ENCODE measurements at regions not wholly inside any gene's neighbourhood (a gene's known extent, or its start where the extent isn't known, plus 50 kb on each side); places are given as distances from the start of the nearest gene placed in this dataset.
A peak's percentile ranks its signal among the peaks of the same experiment; 100 is the strongest.

DNA sequence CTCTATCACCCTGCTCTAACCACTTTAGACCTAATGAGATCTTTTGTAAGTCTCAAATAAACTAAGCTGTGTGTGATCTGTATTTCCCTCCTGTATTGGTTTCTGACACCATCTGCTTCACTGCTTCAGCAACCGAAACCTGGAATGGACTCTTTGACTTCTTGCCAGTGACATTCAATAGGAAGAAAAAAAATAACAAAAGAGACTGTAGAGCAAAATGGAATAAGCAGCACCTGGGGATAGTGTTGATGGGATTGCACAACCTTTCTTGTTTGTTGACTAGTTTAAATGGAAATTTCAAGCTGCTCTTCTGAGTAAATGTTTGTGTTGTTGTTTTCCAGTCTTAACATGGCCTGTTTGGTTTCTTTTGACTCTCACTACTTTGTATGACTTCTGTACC, 888.6 kb upstream of the SEL1L start:
- DNase-seq = no peak

DNA sequence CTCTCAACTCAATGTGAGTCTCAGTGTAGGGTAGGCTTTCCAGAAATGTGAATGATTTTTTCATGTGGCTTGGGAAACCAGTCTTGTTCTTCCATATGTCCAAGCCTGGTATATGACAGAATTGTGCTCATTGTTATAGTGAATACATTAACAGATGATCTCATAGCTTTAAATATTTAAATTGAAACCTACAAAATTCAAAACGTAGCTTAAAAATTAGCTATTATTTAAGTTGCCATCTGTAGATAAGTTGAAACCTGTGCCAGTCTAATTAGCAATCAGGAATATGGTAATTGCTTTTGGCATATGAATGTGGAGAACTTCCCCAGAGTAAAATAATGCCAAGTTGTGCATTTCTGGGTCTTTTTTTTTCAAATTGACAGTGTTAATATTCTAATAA, 891.6 kb upstream of the SEL1L start:
- no peak for DNase-seq

DNA sequence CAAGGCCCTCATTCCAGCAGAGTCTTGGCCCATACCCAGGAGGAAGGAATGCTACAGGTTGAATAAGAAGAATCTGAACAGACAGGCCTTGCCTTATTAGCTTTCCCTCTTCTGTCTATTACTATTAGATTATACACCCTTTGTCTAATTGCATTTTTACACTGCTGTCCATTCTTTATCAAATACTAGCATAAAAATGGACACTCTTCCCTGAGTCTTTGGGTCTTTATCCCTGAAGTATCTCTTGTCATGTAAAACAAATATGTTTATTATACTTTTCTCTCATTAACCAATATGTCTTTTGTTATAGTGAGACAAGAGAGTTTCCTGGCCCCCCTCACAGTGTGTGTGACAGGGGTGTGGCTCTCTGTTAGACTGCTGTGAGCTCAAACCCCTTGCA, 897.4 kb upstream of the SEL1L start:
- DNase-seq = no peak

DNA sequence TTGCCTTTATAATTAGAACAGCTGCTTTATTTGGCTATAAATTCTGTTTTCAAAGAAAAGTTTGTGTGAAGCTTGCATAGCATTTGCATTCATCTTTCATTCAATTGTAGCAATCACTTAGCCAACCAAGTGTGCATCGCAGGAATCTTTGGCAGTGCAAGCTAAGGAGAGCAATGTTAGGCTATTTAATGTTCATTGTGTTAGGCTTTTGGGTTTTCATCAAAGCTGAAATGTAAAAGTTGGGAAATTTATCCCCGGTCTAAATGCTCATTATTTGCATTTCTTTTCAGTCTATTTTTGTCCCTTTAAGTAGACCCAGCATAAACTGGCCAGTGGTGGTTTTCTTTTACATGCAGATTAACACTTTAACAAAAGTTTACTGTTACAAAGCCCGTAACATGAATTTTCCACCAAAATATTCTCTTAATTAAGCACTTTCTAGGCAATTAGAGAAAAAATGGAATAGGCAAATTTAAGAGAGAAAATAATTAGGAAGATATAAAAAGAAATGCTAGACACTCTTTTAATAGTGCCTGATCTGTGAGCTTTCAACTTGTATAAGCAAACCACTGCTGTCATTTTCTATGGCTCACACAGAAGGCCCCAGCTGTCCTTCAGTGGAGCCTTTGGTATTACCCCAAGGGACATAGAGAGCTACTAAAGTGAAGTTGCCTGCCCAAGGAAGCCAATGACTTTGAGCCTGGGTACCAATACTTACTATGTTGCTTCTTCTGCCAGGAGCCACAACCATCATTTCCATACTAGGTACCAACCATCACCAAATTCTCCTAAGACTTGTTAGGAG, 898.9 kb upstream of the SEL1L start:
- DNase-seq = peak in 3 of 58 donors; percentile 3 to 17 (median 15)

DNA sequence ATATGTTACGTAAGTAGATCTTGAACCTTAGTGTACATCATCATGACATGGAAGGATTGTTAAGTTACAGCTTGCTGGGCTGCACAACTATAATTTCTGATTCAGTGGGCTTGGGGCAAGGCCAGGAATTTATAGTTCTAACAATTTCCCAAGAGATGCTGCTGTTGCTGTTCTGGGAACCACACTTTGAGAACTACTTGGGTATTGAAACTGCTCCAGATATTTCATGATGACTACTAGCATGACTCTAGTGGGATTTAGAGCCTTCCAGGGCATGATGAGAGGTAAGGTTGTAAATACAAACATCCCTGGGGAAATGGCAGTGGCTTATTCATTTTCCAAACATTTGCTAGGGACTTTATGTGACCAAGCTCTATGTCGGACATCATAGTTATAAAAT, 904.8 kb upstream of the SEL1L start:
- DNase-seq = no peak

DNA sequence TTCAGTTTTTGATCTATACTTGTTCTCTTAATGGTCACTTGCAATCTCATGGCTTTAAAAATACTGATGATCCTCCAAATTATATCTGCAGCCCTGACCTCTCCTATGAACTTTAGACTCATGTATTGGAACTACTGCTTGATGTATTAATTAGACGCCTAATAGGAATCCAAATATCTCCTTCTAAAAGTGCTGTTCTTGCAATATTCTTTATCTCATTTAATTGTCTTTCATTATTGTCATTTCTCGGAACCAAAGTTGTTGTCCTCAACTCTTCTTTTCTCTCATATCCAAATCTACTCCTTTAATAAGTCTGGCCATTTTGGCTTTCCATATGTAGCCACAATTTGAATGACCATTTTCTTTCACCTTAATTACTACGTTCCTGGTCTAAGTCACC, 907.6 kb upstream of the SEL1L start:
- DNase-seq = no peak

DNA sequence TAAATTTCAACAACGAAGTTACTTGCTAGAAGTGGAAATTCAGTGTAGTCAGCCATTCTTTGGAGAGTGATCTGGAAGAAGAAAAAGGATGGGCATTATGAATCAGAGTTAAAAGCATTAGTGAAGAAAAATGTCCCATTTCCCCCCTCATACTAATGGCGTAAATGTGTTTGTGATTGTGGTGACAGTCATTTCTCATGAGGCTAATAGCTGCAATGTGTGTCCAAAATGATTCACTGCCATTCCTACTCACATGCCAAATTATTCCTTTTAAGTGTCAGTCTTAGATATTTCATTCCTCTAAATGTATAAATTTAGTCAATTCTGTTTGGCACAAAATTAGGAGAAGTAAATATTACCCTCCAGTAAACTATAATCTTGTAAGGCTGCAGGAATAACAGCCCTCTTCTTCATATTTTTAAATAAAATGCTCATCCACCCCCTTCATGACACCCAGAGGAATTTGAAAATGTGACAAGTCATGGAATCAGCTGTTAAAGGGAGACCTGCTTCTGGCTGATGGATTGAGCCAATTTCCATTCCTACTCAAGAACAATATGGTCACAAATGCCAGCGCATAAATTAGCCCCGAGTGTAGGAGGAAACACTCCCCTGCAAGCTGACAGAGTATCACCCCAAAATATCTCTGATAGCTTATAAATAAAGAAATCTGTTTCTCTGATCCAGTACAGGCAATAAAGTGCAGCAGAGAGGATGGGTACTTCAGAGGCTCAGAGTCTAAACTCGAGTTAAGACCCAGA, 912.3 kb upstream of the SEL1L start:
- peak in 8 of 58 donors; percentile 4 to 51 (median 24) for DNase-seq

DNA sequence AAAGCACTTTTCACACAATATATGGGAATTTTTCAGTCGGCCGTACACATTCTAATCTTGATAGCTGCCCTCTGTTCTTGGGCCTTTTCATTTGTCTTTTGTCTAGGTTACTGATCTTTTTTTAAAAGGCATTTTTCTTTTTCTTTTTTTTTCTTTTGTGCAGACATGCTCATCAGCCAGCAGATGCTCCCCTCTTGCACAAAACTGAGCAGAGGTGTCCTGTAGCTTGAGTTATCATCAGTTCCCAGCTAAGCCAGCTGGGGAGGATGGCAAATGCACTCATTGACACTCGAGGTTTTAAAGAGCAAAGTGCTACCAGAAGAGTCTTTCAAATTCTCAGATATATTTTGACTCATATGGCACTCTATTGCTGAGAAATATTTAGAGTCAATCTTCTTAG, 913.9 kb upstream of the SEL1L start:
- DNase-seq = peak in 5 of 58 donors; percentile 2 to 25 (median 5)

DNA sequence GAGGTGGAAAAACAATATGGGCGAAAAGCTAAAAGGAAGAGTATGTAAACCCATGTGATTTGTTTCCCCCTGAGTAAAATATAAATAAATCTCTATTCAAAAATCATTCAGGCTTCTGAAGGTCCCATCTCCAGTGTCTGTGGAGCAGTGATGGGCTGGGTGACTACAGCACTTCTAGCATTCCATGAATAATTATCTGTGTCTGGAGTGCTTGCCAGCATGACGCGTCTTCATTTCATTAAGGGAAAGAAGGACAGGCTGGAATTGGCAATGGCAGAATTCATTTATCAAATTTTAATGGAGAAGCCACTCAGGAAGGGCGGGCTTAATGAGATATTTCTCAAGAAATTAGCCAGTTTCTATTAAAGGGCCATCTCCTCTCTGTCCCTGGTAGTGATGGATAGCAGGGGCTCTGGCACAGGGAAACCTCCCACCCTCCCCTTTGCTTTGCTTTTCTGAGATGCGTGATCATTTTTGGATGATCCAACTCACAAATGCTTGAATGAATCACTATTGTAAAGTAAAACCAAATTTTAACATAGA, 916.3 kb upstream of the SEL1L start:
- no peak for DNase-seq

DNA sequence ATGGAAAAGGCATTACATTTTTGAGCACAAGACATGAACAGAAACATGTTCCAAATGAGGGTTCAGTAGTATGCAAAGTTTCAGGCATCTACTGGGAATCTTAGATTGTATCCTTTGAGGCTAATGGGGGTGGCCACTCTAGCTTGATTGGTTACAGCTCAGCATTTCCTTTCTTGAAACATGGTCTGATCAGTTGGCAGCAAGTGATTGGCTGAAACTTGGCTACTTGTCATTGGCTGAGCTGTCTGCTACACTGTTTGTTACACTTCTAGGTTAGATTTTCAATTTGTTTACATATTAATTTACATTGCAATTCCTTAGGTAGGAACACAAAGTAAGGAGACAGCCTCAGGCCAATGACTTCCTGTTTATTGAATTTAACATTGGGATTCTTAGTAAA, 918.0 kb upstream of the SEL1L start:
- no peak for DNase-seq

DNA sequence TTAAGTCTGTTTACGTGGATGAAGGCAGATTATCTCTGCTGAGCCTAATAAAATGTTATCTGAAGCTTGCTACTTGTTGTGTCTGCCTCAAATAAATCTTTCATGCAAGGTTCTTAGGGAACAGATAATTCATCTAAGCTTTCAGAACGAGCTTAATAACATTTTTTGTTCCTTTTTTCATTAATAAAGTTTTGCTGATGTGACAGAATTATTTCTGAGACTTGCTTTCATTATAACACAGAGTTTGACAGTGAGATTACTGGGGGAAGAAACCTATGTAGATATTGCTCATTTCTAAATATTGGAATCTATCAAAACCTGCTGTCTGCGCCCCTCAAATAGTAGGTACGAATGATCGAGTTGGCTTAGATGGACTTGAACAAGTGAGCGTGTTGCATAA, 948.7 kb upstream of the SEL1L start:
- no peak for DNase-seq

DNA sequence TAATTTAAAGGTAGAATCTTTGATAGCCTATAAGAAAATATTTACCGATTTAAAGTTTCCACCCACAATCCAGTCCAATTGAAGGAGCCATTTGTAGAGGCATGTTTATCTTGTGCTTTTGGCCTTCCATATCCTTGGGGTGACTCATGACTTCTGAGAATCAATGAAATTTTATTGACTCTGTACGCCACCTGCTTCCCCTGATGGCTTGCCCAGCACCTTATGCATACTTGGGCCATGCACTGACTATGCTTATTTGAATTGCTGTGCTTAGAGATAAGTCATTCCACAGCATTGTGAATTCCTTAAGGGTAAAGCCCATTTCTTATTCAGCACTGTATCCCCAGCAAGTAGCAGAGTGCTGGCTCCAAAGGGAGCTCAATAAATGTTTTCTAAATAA, 954.8 kb upstream of the SEL1L start:
- DNase-seq = no peak

DNA sequence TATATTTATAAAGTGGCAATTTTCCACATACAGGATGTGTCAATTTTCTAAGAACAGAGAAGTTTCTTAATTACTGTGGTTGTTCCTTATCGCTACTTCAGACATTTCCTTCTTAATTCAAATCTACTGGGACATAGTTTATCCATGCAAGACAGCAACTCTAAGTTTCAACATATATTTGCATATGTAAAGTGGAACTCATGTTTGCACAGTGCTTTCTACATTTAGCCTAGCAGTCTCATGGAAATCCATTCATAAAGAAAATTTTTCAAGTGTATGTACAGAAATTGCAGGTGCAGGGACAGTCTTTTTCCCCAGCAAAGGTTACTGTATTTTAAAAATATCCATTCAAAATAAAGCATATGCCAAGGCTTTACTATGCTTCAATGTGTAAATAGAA, 956.7 kb upstream of the SEL1L start:
- DNase-seq = no peak

DNA sequence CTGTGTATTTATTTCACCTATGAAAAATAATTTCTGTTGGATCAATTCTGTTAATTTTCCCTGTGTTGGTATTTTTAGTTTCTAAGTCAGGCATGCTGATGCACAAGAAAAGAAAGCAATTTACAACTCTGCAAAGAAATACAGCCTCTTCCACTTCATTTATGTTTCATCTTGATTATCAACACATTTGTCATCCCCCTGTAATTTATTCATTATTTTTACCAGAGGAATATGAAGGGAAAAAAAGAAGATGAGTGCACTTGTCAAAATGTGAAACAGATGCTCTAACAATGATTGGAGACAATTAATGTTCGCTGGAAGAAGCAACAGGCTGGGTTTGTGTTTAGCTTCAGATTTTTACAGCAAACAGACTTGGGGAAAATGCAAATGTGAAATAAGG, 958.5 kb upstream of the SEL1L start:
- no peak for DNase-seq

DNA sequence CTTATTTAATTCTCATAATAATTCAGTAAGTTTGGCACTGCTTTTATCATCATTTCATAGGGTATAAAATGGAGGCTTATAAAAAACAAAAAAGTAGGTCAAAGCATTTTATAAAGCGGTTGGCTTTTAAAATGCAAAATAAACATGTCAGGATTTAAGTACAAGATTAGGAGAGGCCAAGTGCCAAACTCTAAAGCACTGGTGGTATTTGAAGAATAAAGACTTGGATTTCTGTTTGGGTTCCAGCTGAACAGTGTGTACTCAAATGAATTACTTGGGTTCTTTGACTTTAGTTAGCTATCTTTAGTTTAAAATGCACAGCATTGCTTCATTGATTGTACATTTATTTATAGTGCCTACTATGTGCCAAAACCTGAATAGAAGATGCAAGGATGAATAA, 966.6 kb upstream of the SEL1L start:
- no peak for DNase-seq

DNA sequence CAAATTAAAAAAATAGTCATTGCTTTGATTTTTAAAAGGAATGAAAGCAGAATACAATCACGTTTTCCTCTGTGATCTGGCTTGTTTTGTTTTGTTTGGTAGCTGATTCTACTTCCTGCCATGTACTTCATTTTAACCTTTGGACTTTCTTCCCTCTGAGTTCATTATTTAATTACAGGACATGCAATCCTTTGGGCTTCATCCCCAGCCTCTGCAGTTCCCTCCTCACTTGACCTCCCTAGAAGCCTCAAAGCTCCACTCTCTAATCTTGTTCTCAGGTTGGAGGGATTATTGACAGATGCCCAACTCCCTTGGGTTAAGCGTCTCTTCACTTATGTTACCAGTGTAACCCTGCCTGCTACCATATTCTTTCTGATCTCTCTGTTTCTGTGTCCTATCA, 967.9 kb upstream of the SEL1L start:
- DNase-seq = no peak

DNA sequence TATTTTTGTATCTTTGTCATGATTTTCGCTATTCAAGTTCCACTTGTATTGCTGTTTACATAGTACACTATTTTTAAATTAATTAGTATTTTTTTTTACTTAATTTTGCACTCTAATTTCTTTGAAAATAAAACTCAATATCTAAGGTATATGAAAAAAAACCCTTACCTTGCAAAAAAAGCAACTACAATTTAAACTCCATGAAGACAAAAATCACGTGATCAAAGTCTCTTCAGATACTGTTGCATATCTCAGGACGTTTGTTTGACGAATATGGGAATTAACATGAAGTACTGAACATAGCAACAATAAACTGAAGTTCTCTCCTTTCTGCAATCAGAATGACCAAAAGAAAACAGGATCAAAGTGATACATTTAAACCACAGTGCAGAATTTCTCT, 968.4 kb upstream of the SEL1L start:
- DNase-seq = no peak

DNA sequence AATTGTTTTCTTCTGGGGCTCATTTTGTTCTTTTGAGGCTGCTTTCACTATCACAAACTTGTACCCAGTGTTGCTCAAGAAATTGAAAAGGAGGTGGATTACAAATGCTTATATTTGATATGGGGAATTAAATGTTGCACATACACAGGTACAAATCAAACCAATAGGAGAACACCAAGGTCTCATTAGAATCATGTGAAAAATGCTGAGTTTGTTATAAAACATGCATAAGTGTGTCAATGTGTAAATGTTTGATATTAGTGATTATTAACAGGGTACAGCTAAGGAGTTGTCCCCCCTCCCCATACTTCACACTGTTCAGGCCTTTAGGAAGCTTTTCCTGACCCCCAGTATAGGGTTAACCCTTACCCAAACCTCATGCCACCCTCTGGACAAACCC, 971.2 kb upstream of the SEL1L start:
- DNase-seq = no peak

DNA sequence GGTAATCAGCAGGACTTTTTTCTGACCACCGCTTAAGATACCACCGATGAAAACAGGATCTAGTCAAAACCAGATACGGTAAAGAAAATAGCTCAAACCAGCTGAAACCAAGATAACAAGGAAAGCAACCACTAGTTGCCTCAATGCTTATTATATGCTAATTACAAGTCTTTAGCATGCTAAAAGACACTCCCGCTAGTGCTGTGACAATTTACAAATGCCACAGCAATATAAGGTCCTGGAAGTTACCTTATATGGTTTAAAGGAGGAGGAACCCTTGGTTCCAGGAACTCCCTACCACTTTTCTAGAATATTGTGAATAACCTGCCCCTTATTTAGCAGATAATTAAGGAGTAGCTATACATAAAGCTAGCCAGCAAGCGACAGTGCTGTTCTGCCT, 976.4 kb upstream of the SEL1L start:
- DNase-seq = no peak

DNA sequence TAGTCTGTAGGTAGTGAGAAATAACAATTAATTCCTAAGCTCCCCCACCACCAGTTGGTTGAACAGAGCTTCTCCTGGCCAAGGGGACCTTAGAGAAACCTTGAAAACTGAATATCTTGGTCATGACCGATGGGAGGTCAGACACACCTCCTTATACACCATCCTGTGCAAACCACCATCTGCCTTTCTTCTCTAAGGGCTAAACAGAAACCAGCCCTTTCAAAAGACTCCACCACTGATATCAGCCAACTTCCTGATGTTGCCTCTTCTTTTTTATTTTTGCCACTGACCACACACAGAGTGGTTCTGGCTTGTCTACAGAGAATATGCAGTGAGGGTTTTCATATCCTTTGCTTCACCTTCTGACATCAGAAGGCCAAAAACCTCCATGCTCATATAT, 977.7 kb upstream of the SEL1L start:
- no peak for DNase-seq

DNA sequence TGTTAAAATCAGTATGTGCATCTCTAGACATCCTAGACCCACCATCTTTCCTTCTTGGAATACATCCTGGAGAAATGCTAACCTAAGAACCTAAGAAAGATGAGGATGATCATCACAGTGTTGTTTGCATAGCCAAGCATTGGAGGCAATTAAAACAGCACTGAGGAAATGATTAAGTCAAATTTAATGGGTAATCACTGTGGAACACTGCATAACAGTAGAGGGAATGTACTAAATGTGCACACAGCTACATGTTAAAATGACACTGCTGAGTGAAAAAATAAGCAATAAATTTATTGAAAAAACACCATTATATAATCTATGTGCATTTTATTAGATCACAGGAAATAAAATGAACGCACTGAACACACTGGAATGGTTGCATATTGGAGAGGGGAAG, 987.1 kb upstream of the SEL1L start:
- DNase-seq = no peak

DNA sequence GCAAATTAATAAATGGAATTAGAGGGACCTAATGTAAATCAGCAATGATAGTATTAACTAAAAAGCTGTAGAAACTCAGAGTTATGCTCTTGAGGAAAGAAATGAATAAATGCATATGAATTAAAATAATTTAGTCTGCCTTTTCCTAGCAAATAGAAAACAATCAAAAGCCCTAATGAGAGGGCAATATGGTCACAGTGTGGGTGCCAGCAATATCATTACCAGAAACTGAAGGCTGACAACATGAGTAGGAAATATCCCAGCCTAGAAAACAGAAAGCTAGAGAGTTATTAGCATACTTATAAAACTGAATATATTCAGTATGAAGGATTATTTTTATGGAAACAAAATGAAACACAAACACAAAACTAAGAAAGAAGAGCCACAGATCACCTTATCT, 987.5 kb upstream of the SEL1L start:
- DNase-seq = no peak

DNA sequence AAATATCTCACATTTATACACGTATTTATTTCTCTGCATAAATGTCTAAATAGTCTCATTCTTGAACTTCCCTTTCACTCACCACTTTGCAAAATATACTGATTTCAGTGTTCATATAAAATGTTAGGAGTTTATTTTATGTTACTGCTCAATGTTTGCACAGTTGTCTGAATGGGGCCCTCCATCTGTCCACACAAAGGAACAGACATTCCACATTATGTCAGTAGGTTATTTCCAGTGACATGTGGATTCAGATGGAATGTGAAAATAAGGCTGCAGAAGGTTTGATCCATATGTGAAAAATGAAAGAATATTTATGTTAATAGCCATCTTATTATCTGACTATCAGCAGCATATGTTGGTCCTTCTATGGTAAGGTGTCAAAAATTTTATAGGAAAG, 994.4 kb upstream of the SEL1L start:
- no peak for DNase-seq
